Hippocampal formation (tissue), 2 donors: ENCODE measurements at regions not wholly inside any gene's neighbourhood (a gene's known extent, or its start where the extent isn't known, plus 50 kb on each side); places are given as distances from the start of the nearest gene placed in this dataset.
A peak's percentile ranks its signal among the peaks of the same experiment; 100 is the strongest.

ENCODE experiments used
- DNase-seq, 2 donors: peaks; one replicate each; lab custom pipeline; 2025; lab: John Stamatoyannopoulos, UW

GRCh38 chr13:76516586-76516985, 369.6 kb downstream of the KCTD12 start:
- no peak for DNase-seq

- no peak for DNase-seq
These were observed 370.2 kb downstream of the KCTD12 start for GRCh38 chr13:76516013-76516412.

GRCh38 chr13:76512721-76513145, 373.5 kb downstream of the KCTD12 start:
- no peak for DNase-seq

- DNase-seq, result no peak
These were observed 380.8 kb downstream of the KCTD12 start for GRCh38 chr13:76505437-76505836.

GRCh38 chr13:76503766-76504165, 382.4 kb downstream of the KCTD12 start:
- no peak for DNase-seq

- DNase-seq, result no peak
These were observed 382.9 kb downstream of the KCTD12 start for GRCh38 chr13:76503291-76503690.

GRCh38 chr13:76500894-76501293, 385.3 kb downstream of the KCTD12 start:
- no peak for DNase-seq

- DNase-seq, result peak; percentile 1 to 32
These were observed 386.3 kb downstream of the KCTD12 start for GRCh38 chr13:76499891-76500290.

GRCh38 chr13:76489274-76489673, 396.9 kb downstream of the KCTD12 start:
- no peak for DNase-seq

- no peak for DNase-seq
These were observed 404.5 kb downstream of the KCTD12 start for GRCh38 chr13:76481738-76482137.

- DNase-seq, result no peak
These were observed 411.2 kb downstream of the KCTD12 start for GRCh38 chr13:76474966-76475365.

- no peak for DNase-seq
These were observed 411.8 kb downstream of the KCTD12 start for GRCh38 chr13:76474356-76474755.

- DNase-seq, result peak; percentile 39 to 59
These were observed 412.6 kb downstream of the KCTD12 start for GRCh38 chr13:76473552-76474134.

- no peak for DNase-seq
These were observed 413.3 kb downstream of the KCTD12 start for GRCh38 chr13:76472916-76473315.

- DNase-seq, result no peak
These were observed 414.7 kb downstream of the KCTD12 start for GRCh38 chr13:76471486-76471885.

GRCh38 chr13:76470991-76471390, 415.2 kb downstream of the KCTD12 start:
- no peak for DNase-seq

GRCh38 chr13:76466043-76466442, 420.2 kb downstream of the KCTD12 start:
- DNase-seq, result no peak

- DNase-seq, result no peak
These were observed 422.9 kb downstream of the KCTD12 start for GRCh38 chr13:76463314-76463713.

- no peak for DNase-seq
These were observed 424.2 kb downstream of the KCTD12 start for GRCh38 chr13:76461999-76462398.

- DNase-seq, result no peak
These were observed 424.7 kb downstream of the KCTD12 start for GRCh38 chr13:76461484-76461883.

- DNase-seq, result no peak
These were observed 426.3 kb downstream of the KCTD12 start for GRCh38 chr13:76459863-76460262.

- no peak for DNase-seq
These were observed 430.2 kb downstream of the KCTD12 start for GRCh38 chr13:76455960-76456359.

GRCh38 chr13:76454991-76455390, 431.2 kb downstream of the KCTD12 start:
- DNase-seq, result no peak

GRCh38 chr13:76449716-76450115, 436.5 kb downstream of the KCTD12 start:
- no peak for DNase-seq
